ENCODE measurements at regions not wholly inside any gene's neighbourhood (a gene's known extent, or its start where the extent isn't known, plus 50 kb on each side); places are given as distances from the start of the nearest gene placed in this dataset.

DNA sequence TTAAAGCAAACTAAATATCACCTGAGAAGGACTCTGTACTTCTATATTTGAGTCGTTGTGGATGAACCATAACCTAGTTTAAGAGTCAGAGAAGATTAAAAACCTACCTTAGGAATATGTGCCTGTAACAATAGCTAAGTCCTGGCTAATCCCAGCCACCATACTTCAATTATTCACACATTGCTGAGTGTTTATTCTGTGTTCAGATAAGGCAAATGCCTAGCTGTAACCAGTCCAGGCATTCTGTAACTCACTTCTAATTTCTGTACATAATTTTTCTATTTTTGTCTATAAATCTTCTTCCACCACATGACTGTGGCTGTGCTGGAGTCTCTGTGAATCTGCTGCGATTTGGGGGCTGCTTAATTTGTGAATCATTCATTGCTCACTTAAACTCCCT is 441.9 kb upstream of the ADAMTS5 start:
- TF ChIP-seq CTCF (IDR thresholded peaks at IDR 0.05) (no peak), POLR2A (IDR thresholded peaks at IDR 0.05) (no peak)
